CD4-positive, alpha-beta T cell treated with Interleukin-6 for 4 hours (primary cell): ENCODE measurements at regions not wholly inside any gene's neighbourhood (a gene's known extent, or its start where the extent isn't known, plus 50 kb on each side); places are given as distances from the start of the nearest gene placed in this dataset.

ENCODE experiments used
- DNase-seq: peaks from one replicate; pipeline ENCODE4 v3.0.0-alpha.2; 2020; ENCODE audit warnings: mixed read lengths

DNA sequence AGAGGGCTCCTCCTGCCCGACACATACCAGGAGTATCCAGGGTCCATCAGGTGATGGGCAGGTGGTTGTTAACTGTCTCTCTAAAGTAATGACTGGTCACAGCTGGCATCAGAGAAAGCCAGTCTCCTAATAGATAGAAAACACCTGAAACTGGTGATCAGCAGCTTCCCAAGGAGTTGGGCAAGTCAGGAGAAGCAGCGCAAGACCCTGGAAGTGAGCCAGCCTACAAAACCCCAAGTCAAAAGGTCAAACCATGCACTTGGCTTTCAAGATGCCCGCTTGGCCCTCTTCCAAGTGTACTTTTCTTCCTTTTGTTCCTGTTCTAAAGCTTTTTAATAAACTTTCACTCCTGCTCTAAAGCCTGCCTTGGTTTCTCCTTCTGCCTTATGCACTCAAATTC, 815.2 kb downstream of the DCDC2C start:
- DNase-seq = no peak

DNA sequence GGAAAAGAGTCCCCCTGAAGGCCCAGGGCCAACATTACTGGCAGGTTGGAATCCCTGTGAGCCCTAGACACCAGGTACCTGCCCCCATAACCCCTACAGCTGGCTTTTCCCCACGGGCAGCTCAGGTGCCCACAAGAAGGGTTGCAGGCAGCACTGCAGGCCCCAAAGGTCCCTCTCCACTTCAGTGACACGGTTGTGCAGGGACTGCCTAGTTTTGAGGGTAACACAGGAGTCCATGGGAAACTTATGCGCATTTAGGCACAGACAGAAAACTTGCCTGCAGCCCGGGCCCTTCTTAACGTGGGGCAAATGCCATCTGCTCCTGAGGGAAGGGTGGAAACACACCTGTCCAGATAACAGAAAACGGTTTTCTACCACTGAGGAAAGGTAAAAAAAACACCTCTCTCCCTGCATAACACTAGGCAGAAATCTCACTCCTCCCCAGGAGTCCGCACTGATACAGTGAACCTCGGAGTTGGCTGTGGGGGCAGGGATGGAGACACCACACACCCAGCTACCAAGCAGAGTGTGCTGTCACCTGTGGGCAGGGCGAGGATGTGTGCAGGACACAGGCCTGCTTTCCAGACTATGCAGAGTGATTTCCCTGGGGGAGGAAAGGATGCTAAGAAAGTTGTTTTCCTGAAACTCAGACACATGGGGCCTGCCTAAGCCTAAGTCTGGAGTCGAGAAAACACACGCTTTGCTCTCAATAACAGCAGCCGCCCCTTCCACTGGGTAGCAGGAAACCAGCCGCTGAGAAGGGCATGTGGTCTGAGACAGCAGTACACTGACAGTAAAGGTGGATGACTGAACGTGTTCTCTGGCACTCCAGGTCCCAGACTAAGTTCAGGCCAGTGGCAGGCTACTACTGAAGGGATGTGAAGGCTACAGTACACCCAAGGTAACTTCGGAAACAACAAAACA, 819.4 kb downstream of the DCDC2C start:
- DNase-seq = no peak

DNA sequence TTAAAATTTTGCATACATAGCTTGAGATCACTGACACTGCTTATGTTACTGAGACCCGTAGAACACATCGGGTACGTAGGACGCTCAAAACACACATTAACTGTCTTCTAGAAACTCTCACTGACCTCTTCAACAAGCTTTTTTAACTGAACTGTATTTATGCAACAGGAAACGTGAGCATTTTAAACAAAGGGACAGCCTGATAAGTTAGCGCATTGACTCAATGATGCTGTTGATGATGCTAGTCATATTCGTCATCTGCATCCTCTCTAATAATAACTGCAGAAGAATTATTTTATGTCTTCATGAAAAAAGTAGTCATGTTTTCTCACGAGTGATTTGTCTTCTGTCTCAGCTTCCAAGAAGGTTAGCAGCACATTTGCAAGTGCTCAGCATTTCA, 824.0 kb downstream of the DCDC2C start:
- DNase-seq = no peak

DNA sequence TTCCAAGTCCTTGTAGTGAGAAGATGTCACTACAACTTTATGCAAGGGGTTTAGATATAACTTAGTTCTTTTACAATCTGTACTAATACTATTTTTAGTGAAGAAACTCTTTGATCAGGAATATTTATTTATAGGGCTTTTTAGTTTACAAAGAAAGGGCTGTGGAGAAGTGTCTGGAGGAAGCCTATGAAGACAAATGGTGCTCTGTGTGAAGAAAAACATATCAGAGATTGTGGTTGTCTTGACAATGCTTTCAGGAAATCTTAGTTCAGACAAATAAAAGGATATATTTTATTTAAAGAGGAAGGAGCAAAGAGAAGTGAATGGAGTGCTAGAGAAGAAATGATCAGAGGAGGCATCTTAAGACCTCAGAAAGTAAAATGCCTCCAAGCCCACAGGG, 824.9 kb downstream of the DCDC2C start:
- no peak for DNase-seq

DNA sequence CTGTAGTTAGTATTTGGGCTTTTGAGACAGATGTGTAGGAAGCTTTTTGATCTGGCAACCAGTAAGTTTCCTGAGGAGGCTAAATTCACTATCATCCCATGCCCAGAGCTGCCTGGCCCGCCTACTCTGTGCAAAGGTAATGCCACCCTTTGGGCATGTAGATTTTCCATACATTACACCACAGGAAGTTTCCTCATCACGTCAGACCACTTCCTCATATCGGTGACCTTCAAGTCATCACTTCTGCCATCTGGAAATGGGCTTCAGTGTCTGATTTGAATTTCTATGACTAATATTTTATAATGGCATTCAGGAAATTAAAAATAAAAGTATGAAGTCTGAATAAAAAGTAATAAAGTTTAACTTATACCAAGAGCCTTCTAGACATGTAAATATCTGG, 825.4 kb downstream of the DCDC2C start:
- no peak for DNase-seq

DNA sequence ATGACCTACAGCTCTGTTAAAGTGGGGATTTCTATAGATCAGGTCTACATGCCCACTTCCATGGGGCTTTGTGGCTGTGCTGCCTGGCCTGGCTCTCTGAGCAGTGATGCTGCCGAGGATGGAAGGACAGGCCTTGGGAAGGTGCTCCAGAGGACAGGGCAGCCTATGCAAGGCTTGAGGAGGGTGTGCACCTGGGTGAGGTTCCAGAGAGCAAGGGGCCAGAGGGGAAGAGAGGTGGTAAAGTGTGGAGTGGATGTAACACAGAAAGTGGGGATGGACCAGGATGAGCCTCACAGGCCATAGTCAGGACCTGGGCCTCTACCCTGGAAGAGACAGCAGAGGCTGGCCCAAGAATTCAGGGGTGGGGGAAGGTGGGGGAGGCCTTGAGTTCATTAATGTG, 826.4 kb downstream of the DCDC2C start:
- DNase-seq = no peak

DNA sequence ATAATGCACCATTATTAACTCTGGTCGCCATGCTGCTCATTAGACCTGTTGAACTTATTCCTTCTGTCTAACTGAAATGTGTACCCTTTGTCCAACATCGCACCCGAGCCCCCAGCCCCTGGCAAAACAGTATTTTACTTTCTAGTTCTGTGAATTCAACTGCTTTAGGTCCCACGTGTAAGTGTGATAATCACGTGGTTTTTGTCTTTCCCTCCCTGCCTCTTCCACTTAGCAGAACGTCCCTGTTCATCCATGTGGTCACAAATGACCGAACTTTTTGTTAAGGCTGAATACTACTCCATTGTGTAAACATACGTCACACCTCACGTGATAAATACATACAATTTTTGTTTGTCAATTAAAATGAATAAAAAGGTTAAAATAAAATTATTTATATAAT, 826.9 kb downstream of the DCDC2C start:
- DNase-seq = no peak

DNA sequence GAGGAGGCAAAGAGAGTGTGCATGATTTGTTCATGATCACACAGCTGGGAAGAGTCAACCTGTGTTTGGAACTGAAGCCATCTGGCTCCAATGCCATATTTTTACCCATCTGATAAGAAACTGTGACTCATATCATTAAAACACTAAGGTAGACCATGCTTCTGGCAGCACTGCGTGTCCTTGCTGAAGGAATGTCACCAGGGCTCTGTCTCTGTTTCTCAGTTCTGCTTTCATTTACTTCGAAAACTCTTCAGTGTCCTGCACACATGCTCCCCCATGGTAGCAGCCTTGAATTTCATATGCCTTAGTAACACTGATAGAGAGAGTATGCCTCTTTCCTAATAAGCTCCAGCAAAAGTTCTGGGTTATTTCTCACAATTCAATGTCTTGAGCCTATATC, 830.4 kb downstream of the DCDC2C start:
- DNase-seq = no peak

DNA sequence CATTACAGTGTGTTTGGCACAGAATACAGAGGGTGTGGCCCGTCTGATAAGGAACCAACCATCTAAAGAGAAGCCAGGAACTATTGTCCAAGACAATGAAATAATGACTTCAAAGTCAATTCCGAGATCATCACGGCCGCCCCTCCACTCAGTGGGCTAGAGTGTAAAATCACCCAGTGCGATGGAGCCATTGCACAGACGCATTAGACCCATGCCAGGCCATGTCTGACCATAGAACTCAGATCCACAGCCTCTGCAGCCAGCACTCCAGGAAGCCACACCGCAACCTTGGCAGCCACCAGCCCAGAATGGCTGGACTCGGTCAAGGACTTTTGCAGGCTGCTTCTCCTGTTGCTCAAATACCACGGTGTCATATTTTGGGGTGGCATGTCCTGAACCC, 835.7 kb downstream of the DCDC2C start:
- no peak for DNase-seq

DNA sequence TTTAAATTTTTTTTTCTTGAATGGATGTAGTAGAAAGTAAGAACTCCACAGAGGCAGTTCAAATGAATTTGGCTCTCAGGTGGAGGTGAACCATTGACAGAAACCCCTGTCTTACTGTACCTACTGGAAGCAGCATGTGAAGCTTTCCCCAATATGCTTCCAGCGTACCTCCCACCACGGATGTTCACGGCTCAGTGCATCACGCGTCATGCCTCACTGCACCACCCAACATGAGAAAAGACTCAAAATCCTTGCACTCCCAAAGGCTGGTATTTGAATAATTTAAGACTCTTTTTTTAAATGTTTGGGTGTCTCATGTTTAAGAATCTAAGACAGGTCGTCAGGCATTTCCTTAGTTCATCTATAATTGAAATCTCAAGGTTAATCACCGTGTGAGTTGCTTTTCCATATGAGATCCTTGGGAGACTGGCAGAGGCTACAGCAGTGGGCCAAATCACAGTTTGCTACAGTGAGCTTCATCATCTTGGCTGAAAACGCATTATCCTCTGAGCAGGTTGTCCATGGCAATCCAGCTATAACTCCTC, 846.4 kb downstream of the DCDC2C start:
- no peak for DNase-seq

DNA sequence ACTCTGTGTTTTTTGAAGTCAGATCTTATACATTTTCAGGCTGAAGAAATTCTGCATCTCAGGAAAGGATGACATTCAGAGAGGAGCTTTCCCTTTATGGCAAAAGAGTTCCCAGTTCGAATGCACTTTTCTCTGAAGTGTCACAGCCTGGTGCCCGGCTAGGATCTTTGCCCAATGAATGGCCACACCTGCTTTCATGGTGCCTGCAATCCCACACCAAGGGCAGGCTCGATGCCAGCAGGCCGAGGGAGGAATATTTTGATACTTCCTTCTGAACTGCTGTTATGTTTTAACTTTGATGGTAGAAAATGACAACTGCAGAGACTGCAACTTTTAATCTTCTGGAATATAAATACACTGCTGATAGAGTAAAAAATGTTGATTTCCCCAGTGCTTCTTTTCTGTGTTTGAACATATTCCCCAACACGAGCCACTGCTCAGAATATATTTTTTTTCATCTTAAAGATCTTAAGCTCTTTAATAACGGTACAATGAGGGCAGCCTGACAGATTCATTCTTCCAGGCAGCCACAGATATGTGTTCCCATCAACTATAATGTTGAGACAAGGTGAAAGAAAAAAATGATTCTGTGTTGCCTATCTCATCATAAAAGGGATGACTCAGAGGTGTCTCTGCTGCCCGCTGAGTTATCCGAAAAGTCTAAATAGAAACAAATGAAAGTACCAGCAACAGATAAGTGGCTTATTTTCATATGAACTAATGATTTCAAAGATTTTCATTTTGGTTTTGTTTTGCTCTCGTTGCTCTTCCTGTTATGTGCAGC, 848.5 kb downstream of the DCDC2C start:
- DNase-seq = no peak

DNA sequence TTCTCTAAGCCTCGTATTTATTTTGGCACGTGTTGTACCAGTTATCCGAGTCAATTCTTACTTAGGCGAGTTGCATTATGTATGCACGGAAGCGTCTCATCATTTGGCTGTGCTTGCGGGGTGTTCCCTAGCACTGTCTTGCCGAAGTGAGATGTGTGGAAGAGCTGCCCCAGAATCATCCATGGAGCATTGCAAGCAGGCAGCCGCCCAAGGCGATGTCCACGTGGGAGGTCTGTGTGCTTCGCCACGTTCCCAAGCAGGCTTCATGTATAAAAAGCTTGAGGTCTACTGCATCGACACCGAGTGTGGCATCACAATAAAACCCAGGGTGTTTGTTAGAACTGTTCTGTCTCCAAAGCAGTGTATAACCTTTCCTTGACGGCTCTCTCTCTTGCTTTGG, 849.9 kb downstream of the DCDC2C start:
- DNase-seq = no peak

DNA sequence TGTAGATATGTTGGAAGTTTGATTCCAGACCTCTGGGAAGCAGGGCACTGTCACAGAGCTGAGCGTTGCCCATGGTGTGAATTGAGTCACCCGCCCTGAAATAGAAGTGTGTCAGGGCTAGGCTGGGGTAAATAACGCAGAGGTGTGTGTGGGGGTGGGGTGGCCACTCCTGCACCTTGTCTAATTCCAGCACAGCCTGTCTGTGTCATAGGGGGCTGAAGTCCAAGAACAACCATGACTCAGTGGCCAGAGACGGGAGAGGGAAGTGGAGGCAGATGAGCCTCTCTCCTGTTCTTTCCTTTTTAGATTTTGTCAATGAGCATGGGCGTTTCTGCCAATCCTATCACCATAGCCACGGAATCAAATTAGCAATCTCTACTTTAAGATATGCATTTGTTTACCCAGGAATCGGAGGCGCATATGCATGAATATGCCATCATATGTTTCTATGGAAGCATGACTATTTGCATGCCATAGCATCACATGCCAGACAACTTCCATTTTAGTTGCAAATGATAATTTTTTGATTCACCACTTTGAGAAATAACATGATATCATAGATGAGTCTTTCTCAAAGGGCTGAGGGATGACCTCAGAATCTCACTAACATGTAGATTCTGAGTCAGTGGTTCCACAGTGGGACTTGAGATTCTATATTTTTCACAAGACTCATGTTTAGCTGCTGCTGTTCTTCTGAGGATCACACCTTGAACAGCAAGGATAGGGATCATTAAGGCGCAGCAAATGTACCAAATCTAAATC, 852.9 kb downstream of the DCDC2C start:
- no peak for DNase-seq

DNA sequence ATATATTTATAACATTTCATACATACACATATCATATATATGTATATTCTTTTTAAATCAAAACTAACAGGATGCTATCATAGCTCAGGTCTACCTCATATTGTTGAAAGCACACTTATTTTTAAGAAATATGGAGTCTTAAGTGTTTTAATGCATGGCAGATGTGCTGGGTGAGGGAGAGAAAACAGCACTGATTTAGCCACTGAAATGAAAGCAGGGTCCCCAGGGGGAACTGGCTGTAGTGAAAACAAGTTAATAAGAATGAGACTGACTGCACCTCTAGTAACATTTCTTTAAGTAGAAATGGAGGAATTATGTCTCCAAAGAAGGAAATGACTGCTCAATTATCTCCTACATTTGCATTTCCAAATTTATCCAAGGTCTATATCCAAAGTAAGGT, 857.8 kb downstream of the DCDC2C start:
- DNase-seq = no peak

DNA sequence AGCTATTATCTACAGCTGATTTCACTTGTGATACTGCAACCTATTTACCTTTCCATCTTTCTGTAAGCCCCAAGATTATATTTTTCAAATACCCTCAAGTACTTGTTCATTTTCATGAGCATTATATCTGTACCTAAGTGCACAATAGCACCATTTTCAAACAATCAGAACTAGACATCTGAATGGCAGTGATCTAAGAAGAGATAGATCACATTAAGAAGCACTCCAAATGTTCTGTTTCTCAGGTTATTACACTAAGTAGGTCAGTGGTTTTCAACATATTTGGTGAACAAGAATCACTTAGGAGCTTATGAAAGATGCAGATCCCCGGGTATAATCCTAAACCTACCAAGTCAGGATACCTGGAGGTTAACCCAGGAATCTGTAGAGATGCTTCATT, 872.7 kb downstream of the DCDC2C start:
- DNase-seq = no peak

DNA sequence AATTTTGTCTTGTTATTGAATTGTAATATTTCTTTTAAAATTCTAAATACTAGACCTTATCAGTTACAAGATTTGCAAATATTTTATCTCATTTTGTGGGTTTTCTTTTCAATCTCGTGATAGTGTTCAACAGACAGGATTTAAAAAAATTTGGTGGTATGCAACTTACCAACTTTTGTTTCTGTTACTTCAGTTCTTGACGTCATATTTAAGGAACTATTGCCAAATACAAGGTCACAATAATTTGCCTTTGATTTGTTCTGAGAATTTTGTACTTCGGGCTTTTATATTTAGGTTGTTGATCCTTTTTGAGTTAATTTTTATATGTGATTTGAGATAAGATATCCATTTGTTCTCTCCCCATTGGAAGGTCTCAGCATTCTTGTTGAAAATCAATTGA, 876.6 kb downstream of the DCDC2C start:
- DNase-seq = no peak

DNA sequence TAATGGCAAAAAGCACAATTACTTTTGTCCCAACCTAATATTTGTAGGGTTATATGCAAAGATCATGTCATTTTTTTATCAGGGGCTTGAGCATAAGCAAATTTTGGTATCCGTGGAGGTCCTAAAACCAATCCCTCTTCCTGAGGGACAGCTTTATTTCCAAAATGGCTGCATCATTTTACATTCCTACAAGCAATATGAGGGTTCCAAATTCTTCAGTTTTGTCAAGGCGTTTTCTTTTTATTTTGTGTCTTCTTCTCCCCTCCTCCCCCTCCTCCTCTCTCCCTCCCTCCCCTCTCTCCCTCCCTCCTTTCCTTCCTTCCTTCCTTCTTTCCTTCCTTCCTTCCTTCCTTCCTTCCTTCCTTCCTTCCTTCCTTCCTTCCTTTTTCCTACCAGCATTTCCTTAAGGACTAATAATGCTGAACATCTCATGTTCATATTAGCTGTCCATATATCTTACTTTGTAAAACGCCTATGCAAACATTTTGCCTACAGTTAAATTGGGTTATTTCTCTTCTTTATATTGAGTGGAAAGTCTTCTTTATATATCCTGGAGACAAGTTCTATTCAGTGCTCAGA, 881.8 kb downstream of the DCDC2C start:
- DNase-seq = no peak

DNA sequence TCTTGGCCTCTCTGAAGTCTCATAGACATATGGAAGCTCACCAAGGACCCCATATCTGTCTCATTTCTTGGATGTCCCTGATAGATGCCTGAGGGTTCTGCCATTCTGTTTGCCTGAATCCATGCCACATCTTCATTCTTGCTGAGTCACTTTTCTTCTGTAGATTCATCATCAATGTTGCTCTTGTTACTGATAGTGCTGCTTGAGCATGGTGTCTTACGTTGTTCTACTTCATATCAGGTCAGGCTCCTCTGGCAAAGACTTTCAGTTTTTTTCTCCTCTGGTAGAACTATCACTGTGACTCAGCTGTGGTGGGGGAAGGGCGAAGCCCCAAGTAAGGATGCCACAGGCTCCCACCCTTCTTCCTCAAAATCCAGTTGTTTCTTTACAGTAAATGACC, 885.2 kb downstream of the DCDC2C start:
- DNase-seq = no peak

DNA sequence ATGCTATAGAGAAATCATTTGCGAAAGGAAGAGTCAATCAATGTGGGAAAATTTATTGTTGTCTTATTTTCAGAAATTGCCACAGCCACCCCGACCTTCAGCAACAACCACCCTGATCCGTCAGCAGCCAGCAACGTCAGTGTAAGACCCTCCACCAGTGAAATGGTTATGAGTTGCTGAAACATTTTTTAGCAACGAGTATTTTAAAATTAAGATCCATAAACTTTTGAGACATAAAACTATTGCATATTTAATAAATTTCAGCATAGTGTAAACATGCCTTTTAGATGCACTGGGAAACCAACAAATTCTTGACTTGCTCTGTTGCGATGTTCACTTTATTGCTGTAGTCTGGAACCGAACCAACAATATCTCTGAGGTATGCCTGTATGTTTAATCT, 887.9 kb downstream of the DCDC2C start:
- no peak for DNase-seq

DNA sequence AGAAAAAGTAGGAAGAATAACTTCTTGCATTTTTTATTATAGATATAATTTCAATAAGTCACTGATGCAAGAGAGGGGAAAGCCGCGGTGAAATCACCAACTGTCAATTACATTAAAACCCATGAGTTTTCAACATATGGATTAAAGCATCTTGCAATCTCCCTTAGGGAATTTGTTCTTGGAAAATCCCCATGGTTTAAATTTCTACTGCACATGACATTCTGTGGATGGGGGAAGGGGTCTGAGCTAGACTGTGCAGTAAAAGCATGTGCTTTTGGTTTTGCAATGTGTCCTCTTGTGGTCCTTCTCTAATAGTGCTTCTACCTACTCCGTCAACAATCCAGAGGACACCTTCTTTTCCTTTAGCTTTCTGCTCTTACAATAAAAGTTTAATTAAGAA, 894.0 kb downstream of the DCDC2C start:
- DNase-seq = no peak

DNA sequence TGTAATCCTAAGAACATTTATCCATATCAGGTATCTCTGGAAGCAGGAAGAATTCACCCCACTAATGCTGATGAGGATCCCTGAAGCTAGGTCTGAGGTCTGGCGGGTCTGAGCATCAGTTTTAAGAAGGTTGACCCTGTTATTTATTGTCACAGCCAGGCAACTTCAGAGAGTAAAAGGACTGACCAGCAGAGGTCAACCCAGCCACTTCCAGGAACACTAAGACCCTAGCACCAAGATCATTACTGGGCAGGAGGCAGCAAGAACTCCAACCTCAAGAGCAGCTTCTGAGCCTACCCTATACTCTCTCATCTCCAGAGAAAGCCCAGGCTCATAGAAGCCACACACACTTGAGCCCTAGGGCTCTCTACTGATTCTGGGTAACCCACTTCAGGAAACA, 901.4 kb downstream of the DCDC2C start:
- DNase-seq = no peak

DNA sequence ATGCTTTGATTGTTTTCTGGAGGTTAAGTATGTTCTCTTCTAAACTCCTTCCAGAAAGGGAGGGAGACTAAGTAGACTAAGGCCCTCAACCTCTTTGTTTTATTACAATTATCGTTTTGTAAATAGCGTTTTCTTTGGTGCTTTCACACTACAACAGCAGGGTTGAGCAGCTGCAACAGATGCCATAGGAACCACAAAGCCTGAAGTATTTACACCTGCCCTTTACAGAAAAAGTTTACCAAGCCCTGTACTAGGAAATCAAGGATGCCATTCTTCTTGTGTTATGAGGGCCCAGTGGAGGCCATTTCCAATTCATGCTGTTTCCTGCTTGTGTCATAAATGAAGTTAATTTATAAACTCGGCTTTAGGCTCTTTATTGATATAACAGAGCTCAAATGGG, 914.8 kb downstream of the DCDC2C start:
- no peak for DNase-seq
